HG02759 (cell line): ENCODE measurements at regions not wholly inside any gene's neighbourhood (a gene's known extent, or its start where the extent isn't known, plus 50 kb on each side); places are given as distances from the start of the nearest gene placed in this dataset.
"Not testable (repeated sequence)": the region's sequence is repeated elsewhere in the genome, so short reads cannot be mapped to it uniquely, and the experiment has no call there.

Experiments used
- ATAC-seq: cut with Tn5 transposase; IDR thresholded peaks from one replicate; pipeline ENCODE4 v1.9.1; 2021; ENCODE audit warnings: mild to moderate bottlenecking, moderate library complexity; ENCODE audit not compliant: unreplicated experiment

GRCh38 chr18:22728481-22729105, 204.5 kb upstream of the RBBP8 start:
- no peak for ATAC-seq

- ATAC-seq = no peak
Observed at GRCh38 chr18:22731398-22731797, 201.7 kb upstream of the RBBP8 start.

GRCh38 chr18:22734105-22734661, 198.9 kb upstream of the RBBP8 start:
- no peak for ATAC-seq

GRCh38 chr18:22734791-22735627, 198.1 kb upstream of the RBBP8 start:
- ATAC-seq = no peak

- ATAC-seq = no peak
Observed at GRCh38 chr18:22737054-22737453, 196.1 kb upstream of the RBBP8 start.

GRCh38 chr18:22739061-22739642, 194.0 kb upstream of the RBBP8 start:
- no peak for ATAC-seq

GRCh38 chr18:22739789-22740188, 193.3 kb upstream of the RBBP8 start:
- ATAC-seq = no peak

GRCh38 chr18:22741318-22741717, 191.8 kb upstream of the RBBP8 start:
- no peak for ATAC-seq

GRCh38 chr18:22742409-22742808, 190.7 kb upstream of the RBBP8 start:
- ATAC-seq = no peak

- ATAC-seq = no peak
Observed at GRCh38 chr18:22745966-22746365, 187.2 kb upstream of the RBBP8 start.

GRCh38 chr18:22752014-22752413, 181.1 kb upstream of the RBBP8 start:
- no peak for ATAC-seq

GRCh38 chr18:22753130-22753831, 179.8 kb upstream of the RBBP8 start:
- ATAC-seq = no peak

- not testable (repeated sequence) for ATAC-seq
Observed at GRCh38 chr18:22764005-22764404, 169.1 kb upstream of the RBBP8 start.

GRCh38 chr18:22765896-22766295, 167.2 kb upstream of the RBBP8 start:
- no peak for ATAC-seq

GRCh38 chr18:22767653-22768052, 165.5 kb upstream of the RBBP8 start:
- ATAC-seq = no peak

- ATAC-seq = no peak
Observed at GRCh38 chr18:22773944-22774343, 159.2 kb upstream of the RBBP8 start.

GRCh38 chr18:22778996-22779395, 154.1 kb upstream of the RBBP8 start:
- ATAC-seq = no peak

GRCh38 chr18:22783245-22783644, 149.9 kb upstream of the RBBP8 start:
- no peak for ATAC-seq

- no peak for ATAC-seq
Observed at GRCh38 chr18:22783662-22784076, 149.5 kb upstream of the RBBP8 start.

GRCh38 chr18:22789052-22789451, 144.1 kb upstream of the RBBP8 start:
- no peak for ATAC-seq

GRCh38 chr18:22789600-22789999, 143.5 kb upstream of the RBBP8 start:
- ATAC-seq = no peak
